GM12878 (cell line): ENCODE measurements at regions not wholly inside any gene's neighbourhood (a gene's known extent, or its start where the extent isn't known, plus 50 kb on each side); places are given as distances from the start of the nearest gene placed in this dataset.

Experiments
- ATAC-seq: fragments of 200-7000 bp; cut with Tn5 transposase; 3 replicates; pipeline ENCODE4 v1.9.1; 2020; ENCODE audit warnings: mild to moderate bottlenecking, moderate library complexity
- BruUV-seq: library from RNA; stranded (reverse); fragments of 400-500 nt; replicated peaks from 2 replicates; lab custom pipeline; 2021; lab: Mats Ljungman, UMichigan
- CTCF ChIA-PET: fragments of 300-600 bp; sonication (Branson Sonifier 250); formaldehyde crosslinking; extraction: SDS; loops from one replicate; lab custom pipeline; 2021; ENCODE audit warnings: inconsistent platforms; lab: Yijun Ruan, JAX
- POLR2A ChIA-PET: fragments of 350-600 bp; formaldehyde crosslinking; extraction: SDS; loops from one replicate; lab custom pipeline; 2021; ENCODE audit warnings: inconsistent platforms; lab: Charles Lee
- RAD21 ChIA-PET: fragments of 300-600 bp; sonication (Branson Sonifier 250); formaldehyde crosslinking; loops from one replicate; lab custom pipeline; 2023; ENCODE audit warnings: antibody characterized with exemption; ENCODE audit not compliant: unreplicated experiment; lab: Charles Lee
- SMC1A ChIA-PET: fragments of 300-600 bp; sonication (Branson Sonifier 250); formaldehyde crosslinking; loops from one replicate; lab custom pipeline; 2023; ENCODE audit not compliant: unreplicated experiment, uncharacterized antibody; lab: Charles Lee
- DNase-seq: peaks from one replicate; pipeline ENCODE4 v3.0.0-alpha.2; 2011; ENCODE audit warnings: low read depth, low spot score
- FAIRE-seq: peaks from 3 replicates; lab custom pipeline; 2011; peaks lifted over from hg19 to GRCh38; lab: Jason Lieb, UNC
- H2AFZ ChIP-seq: 2 replicates; pipeline ENCODE4 v1.6.0; 2011; ENCODE audit warnings: low read depth, low read length, control low read depth; ENCODE audit not compliant: control insufficient read depth
- H3K27ac ChIP-seq: 2 replicates; pipeline ENCODE4 v1.5.1; 2011; ENCODE audit warnings: control low read depth; ENCODE audit not compliant: control insufficient read depth, insufficient read depth
- H3K27me3 ChIP-seq, 2 experiments: replicated peaks in 1 of 2; 2 replicates each; pipeline versions ENCODE4 v1.6.0 to v1.6.1; 2011; ENCODE audit warnings: low read length in 1 of 2; ENCODE audit not compliant: control insufficient read depth in 2 of 2, insufficient read depth in 2 of 2
- H3K36me3 ChIP-seq, 2 experiments: 2 replicates each; pipeline ENCODE4 v1.5.1; 2011; ENCODE audit warnings: low read length in 1 of 2; ENCODE audit not compliant: control insufficient read depth in 2 of 2, insufficient read depth in 2 of 2
- H3K4me1 ChIP-seq: 2 replicates; pipeline ENCODE4 v1.6.1; 2011; ENCODE audit warnings: mild to moderate bottlenecking, low read length, moderate library complexity, mixed read lengths; ENCODE audit not compliant: control insufficient read depth, insufficient read depth
- H3K4me2 ChIP-seq: 2 replicates; pipeline ENCODE4 v1.6.0; 2011; ENCODE audit warnings: control low read depth; ENCODE audit not compliant: control insufficient read depth, insufficient read depth
- H3K4me3 ChIP-seq: fragments of 200-600 bp; sonication (generic); 2 replicates; pipeline ENCODE4 v1.5.1; 2016
- H3K79me2 ChIP-seq: 2 replicates; pipeline ENCODE4 v1.6.0; 2011; ENCODE audit warnings: low read length; ENCODE audit not compliant: control insufficient read depth, insufficient read depth
- H3K9ac ChIP-seq: 2 replicates; pipeline ENCODE4 v1.8.0; 2011; ENCODE audit warnings: low read length, control low read depth, mixed read lengths; ENCODE audit not compliant: control insufficient read depth, insufficient read depth
- H3K9me3 ChIP-seq: replicated peaks from 3 replicates; pipeline ENCODE4 v1.5.1; 2011; ENCODE audit warnings: mild to moderate bottlenecking, low read length; ENCODE audit not compliant: control insufficient read depth, insufficient read depth
- H4K20me1 ChIP-seq: 2 replicates; pipeline ENCODE4 v1.6.0; 2011; ENCODE audit not compliant: control insufficient read depth, insufficient read depth
- BACH1 ChIP-seq: fragments of 450-650 bp; IDR thresholded peaks from 2 replicates; pipeline ENCODE4 v1.6.1; 2017; ENCODE audit warnings: mild to moderate bottlenecking, borderline replicate concordance
- BCL11A ChIP-seq: IDR thresholded peaks from 2 replicates; pipeline ENCODE4 v1.6.1; 2011; ENCODE audit warnings: low read depth, low read length
- KLF5 ChIP-seq: fragments of 450-650 bp; IDR thresholded peaks from 2 replicates; pipeline ENCODE4 v1.6.1; 2014; ENCODE audit warnings: mild to moderate bottlenecking; ENCODE audit not compliant: partially characterized antibody
- MYC ChIP-seq: IDR thresholded peaks from 2 replicates; pipeline ENCODE4 v1.6.1; 2011; ENCODE audit warnings: mild to moderate bottlenecking, low read length, moderate library complexity, inconsistent platforms; ENCODE audit not compliant: insufficient read depth, insufficient replicate concordance, insufficient read length, severe bottlenecking
- NBN ChIP-seq: fragments of 450-650 bp; IDR thresholded peaks from 2 replicates; pipeline ENCODE4 v1.6.1; 2016
- NR2C1 ChIP-seq: fragments of 450-650 bp; IDR thresholded peaks from 2 replicates; pipeline ENCODE4 v1.6.1; 2017; ENCODE audit warnings: antibody characterized with exemption, mild to moderate bottlenecking, moderate library complexity
- SMAD1 ChIP-seq: fragments of 450-650 bp; IDR thresholded peaks from 2 replicates; pipeline ENCODE4 v1.6.1; 2018; ENCODE audit warnings: mild to moderate bottlenecking, low read depth; ENCODE audit not compliant: partially characterized antibody
- STAT3 ChIP-seq: IDR thresholded peaks from 2 replicates; pipeline ENCODE4 v1.6.1; 2011; ENCODE audit warnings: low read depth, low read length, improper control_type of control experiment
- ZSCAN29 ChIP-seq: fragments of 450-650 bp; IDR thresholded peaks from 2 replicates; pipeline ENCODE4 v1.6.1; 2017; ENCODE audit warnings: mild to moderate bottlenecking, moderate library complexity
- ZZZ3 ChIP-seq: IDR thresholded peaks from 2 replicates; pipeline ENCODE4 v1.6.1; 2011; ENCODE audit warnings: low read depth; ENCODE audit not compliant: control insufficient read depth, insufficient read length
- WGBS: methylation state at CpG from one replicate; pipeline ENCODE4 v1.1.6; 2016; ENCODE audit warnings: low lambda C conversion rate; ENCODE audit not compliant: insufficient replicate concordance, insufficient coverage; ENCODE audit errors: missing lambda C conversion rate; 5-methylcytosine and 5-hydroxymethylcytosine counted together
- in situ Hi-C: fragments of 300-500 bp; cut with MboI; formaldehyde crosslinking; loops from 9 replicates; pipeline ENCODE4 v1.14.3; 2018; ENCODE audit warnings: mixed read lengths
- intact Hi-C: fragments of 100-400 bp; cut with micrococcal nuclease; formaldehyde crosslinking; loops from one replicate; pipeline ENCODE4 v1.14.2; 2022; ENCODE audit not compliant: unreplicated experiment
- TF ChIP-seq, protein P1 (sequence below): IDR thresholded peaks from 2 replicates; pipeline ENCODE4 v1.6.1; 2012; ENCODE audit warnings: low read depth, low read length, improper control_type of control experiment
- TF ChIP-seq, protein P2 (sequence below): IDR thresholded peaks from 2 replicates; pipeline ENCODE4 v1.6.1; 2011; ENCODE audit warnings: borderline replicate concordance, low read depth, mild to moderate bottlenecking, moderate library complexity, low read length; ENCODE audit not compliant: insufficient read depth, poor library complexity, severe bottlenecking

GRCh38 chr3:96083610-96084009 is 730.8 kb upstream of the EPHA6 start:
- H3K9ac ChIP-seq, result no peak overlapping the region
- no peaks in the 10 kb centered on the region for H4K20me1 ChIP-seq
- intact Hi-C loops, result no loop called here
- TF ChIP-seq KLF5, result no peak
- no peak for TF ChIP-seq BCL11A
- TF ChIP-seq, protein P1, sequence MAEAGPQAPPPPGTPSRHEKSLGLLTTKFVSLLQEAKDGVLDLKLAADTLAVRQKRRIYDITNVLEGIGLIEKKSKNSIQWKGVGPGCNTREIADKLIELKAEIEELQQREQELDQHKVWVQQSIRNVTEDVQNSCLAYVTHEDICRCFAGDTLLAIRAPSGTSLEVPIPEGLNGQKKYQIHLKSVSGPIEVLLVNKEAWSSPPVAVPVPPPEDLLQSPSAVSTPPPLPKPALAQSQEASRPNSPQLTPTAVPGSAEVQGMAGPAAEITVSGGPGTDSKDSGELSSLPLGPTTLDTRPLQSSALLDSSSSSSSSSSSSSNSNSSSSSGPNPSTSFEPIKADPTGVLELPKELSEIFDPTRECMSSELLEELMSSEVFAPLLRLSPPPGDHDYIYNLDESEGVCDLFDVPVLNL, result no peak
- TF ChIP-seq, protein P2, sequence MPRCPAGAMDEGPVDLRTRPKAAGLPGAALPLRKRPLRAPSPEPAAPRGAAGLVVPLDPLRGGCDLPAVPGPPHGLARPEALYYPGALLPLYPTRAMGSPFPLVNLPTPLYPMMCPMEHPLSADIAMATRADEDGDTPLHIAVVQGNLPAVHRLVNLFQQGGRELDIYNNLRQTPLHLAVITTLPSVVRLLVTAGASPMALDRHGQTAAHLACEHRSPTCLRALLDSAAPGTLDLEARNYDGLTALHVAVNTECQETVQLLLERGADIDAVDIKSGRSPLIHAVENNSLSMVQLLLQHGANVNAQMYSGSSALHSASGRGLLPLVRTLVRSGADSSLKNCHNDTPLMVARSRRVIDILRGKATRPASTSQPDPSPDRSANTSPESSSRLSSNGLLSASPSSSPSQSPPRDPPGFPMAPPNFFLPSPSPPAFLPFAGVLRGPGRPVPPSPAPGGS, result no peak
- no peak for TF ChIP-seq NBN
- no peak for TF ChIP-seq NR2C1
- no peak for TF ChIP-seq STAT3
- TF ChIP-seq BACH1, result no peak
- no peak for TF ChIP-seq SMAD1
- no peak for TF ChIP-seq MYC
- TF ChIP-seq ZSCAN29, result no peak
- TF ChIP-seq ZZZ3, result no peak
- no peaks in the 10 kb centered on the region for H3K79me2 ChIP-seq
- ChIA-PET SMC1A (no interaction called here), RAD21 (no interaction called here), POLR2A (no interaction called here), CTCF (no interaction called here)
- no peaks in the 10 kb centered on the region for H3K4me1 ChIP-seq
- H3K27ac ChIP-seq, result no peak overlapping the region
- no peak overlapping the region for H3K4me3 ChIP-seq
- no peak overlapping the region for H3K4me2 ChIP-seq
- no TSS peak for BruUV-seq
- ATAC-seq (no peak), FAIRE-seq (no peak), DNase-seq (no peak)
- H3K27me3 ChIP-seq, result no peaks in the 10 kb centered on the region
- no peak overlapping the region for H2AFZ ChIP-seq
- H3K36me3 ChIP-seq, result no peaks in the 10 kb centered on the region
- in situ Hi-C loops, result no loop called here
- H3K9me3 ChIP-seq, result no peaks in the 10 kb centered on the region
- 0% methylated on average over 1 of the region's 1 CpG for WGBS
